HEK293 (cell line): ENCODE measurements at regions not wholly inside any gene's neighbourhood (a gene's known extent, or its start where the extent isn't known, plus 50 kb on each side); places are given as distances from the start of the nearest gene placed in this dataset.

Source experiments
- CTCF ChIA-PET: fragments of 350-600 bp; formaldehyde crosslinking; extraction: SDS; loops from one replicate; lab custom pipeline; 2021; ENCODE audit warnings: antibody characterized with exemption; lab: Yijun Ruan, JAX
- POLR2A ChIA-PET: fragments of 300-600 bp; formaldehyde crosslinking; extraction: SDS; loops from one replicate; lab custom pipeline; 2020; ENCODE audit warnings: antibody characterized with exemption, inconsistent platforms; lab: Yijun Ruan, JAX
- H3K27ac ChIP-seq: fragments of 200-500 bp; sonication (Bioruptor generic); 2 replicates; pipeline ENCODE4 v1.5.1; 2014; ENCODE audit warnings: low read depth, low read length, control low read depth, inconsistent platforms; ENCODE audit errors: extremely low read depth
- H3K36me3 ChIP-seq, 2 experiments: fragments of 200-500 bp in 1 of 2; sonication (Bioruptor generic) in 1 of 2; 1 replicate in 1 of 2; 2 replicates in 1 of 2; pipeline ENCODE4 v1.5.1; 2014 to 2017; ENCODE audit warnings: inconsistent platforms in 2 of 2, low read length in 2 of 2; ENCODE audit not compliant: control insufficient read depth in 2 of 2, insufficient read depth in 1 of 2
- H3K4me1 ChIP-seq: fragments of 200-500 bp; sonication (Bioruptor generic); 2 replicates; pipeline ENCODE4 v1.5.1; 2014; ENCODE audit warnings: mild to moderate bottlenecking, low read length, inconsistent platforms; ENCODE audit not compliant: control insufficient read depth, insufficient read depth
- H3K4me3 ChIP-seq: 2 replicates; pipeline ENCODE4 v1.5.1; 2011; ENCODE audit warnings: low read depth, mild to moderate bottlenecking, control low read depth, low read length, moderate library complexity
- H3K9me3 ChIP-seq: fragments of 200-500 bp; sonication (Bioruptor generic); 2 replicates; pipeline ENCODE4 v1.5.1; 2014; ENCODE audit warnings: low read depth, low read length, inconsistent platforms; ENCODE audit not compliant: control insufficient read depth, insufficient read depth
- BCL11B ChIP-seq: fragments of 450-650 bp; formaldehyde crosslinking; IDR thresholded peaks from 2 replicates; pipeline ENCODE4 v1.5.1; 2016; ENCODE audit warnings: low read depth, missing biosample characterization, missing genetic modification characterization
- GLIS2 ChIP-seq: fragments of 450-650 bp; formaldehyde crosslinking; IDR thresholded peaks from 2 replicates; pipeline ENCODE4 v1.5.1; 2016; ENCODE audit warnings: missing biosample characterization, missing genetic modification characterization
- INSM2 ChIP-seq: fragments of 450-650 bp; formaldehyde crosslinking; IDR thresholded peaks from 2 replicates; pipeline ENCODE4 v1.5.1; 2016; ENCODE audit warnings: missing biosample characterization, missing genetic modification characterization
- KLF10 ChIP-seq: fragments of 450-650 bp; IDR thresholded peaks from 2 replicates; pipeline ENCODE4 v1.5.1; 2018; ENCODE audit warnings: missing biosample characterization, mild to moderate bottlenecking, missing genetic modification characterization
- ZBTB6 ChIP-seq: fragments of 450-650 bp; formaldehyde crosslinking; IDR thresholded peaks from 2 replicates; pipeline ENCODE4 v1.5.1; 2017; ENCODE audit warnings: missing biosample characterization, missing genetic modification characterization
- ZEB2 ChIP-seq: fragments of 450-650 bp; formaldehyde crosslinking; IDR thresholded peaks from 2 replicates; pipeline ENCODE4 v1.5.1; 2016; ENCODE audit warnings: missing biosample characterization, missing genetic modification characterization
- ZFHX2 ChIP-seq: fragments of 450-650 bp; formaldehyde crosslinking; conservative IDR thresholded peaks from 2 replicates; pipeline ENCODE4 v1.5.1; 2016; ENCODE audit warnings: missing biosample characterization, missing genetic modification characterization
- ZNF157 ChIP-seq: fragments of 450-650 bp; formaldehyde crosslinking; IDR thresholded peaks from 2 replicates; pipeline ENCODE4 v1.5.1; 2016; ENCODE audit warnings: missing biosample characterization, missing genetic modification characterization
- ZNF221 ChIP-seq: fragments of 450-650 bp; formaldehyde crosslinking; IDR thresholded peaks from 2 replicates; pipeline ENCODE4 v1.5.1; 2017; ENCODE audit warnings: missing biosample characterization, missing genetic modification characterization, borderline replicate concordance
- ZNF239 ChIP-seq: fragments of 450-650 bp; formaldehyde crosslinking; IDR thresholded peaks from 2 replicates; pipeline ENCODE4 v1.5.1; 2016; ENCODE audit warnings: missing biosample characterization, missing genetic modification characterization
- ZNF302 ChIP-seq: fragments of 450-650 bp; formaldehyde crosslinking; IDR thresholded peaks from 2 replicates; pipeline ENCODE4 v1.5.1; 2016; ENCODE audit warnings: missing biosample characterization, missing genetic modification characterization, low read depth
- ZNF394 ChIP-seq: fragments of 450-650 bp; formaldehyde crosslinking; IDR thresholded peaks from 2 replicates; pipeline ENCODE4 v1.5.1; 2016; ENCODE audit warnings: missing biosample characterization, missing genetic modification characterization, mild to moderate bottlenecking, moderate library complexity, borderline replicate concordance
- ZNF423 ChIP-seq: fragments of 450-650 bp; formaldehyde crosslinking; IDR thresholded peaks from 2 replicates; pipeline ENCODE4 v1.5.1; 2016; ENCODE audit warnings: missing biosample characterization, missing genetic modification characterization
- ZNF501 ChIP-seq: fragments of 450-650 bp; formaldehyde crosslinking; IDR thresholded peaks from 2 replicates; pipeline ENCODE4 v1.5.1; 2016; ENCODE audit warnings: missing biosample characterization, missing genetic modification characterization
- ZNF530 ChIP-seq: fragments of 450-650 bp; formaldehyde crosslinking; IDR thresholded peaks from 2 replicates; pipeline ENCODE4 v1.5.1; 2016; ENCODE audit warnings: low read depth, missing biosample characterization, missing genetic modification characterization
- ZNF549 ChIP-seq: fragments of 450-650 bp; IDR thresholded peaks from 2 replicates; pipeline ENCODE4 v1.5.1; 2018; ENCODE audit warnings: missing biosample characterization, missing genetic modification characterization, mild to moderate bottlenecking, inconsistent platforms, moderate library complexity
- ZNF624 ChIP-seq: fragments of 450-650 bp; formaldehyde crosslinking; IDR thresholded peaks from 2 replicates; pipeline ENCODE4 v1.5.1; 2017; ENCODE audit warnings: missing biosample characterization, missing genetic modification characterization
- ZNF658 ChIP-seq: fragments of 450-650 bp; formaldehyde crosslinking; IDR thresholded peaks from 2 replicates; pipeline ENCODE4; 2016; ENCODE audit warnings: missing biosample characterization, missing genetic modification characterization
- ZNF677 ChIP-seq: fragments of 450-650 bp; IDR thresholded peaks from 2 replicates; pipeline ENCODE4 v1.5.0; 2018; ENCODE audit warnings: missing biosample characterization, mild to moderate bottlenecking, missing genetic modification characterization, moderate library complexity
- ZNF777 ChIP-seq: fragments of 450-650 bp; formaldehyde crosslinking; IDR thresholded peaks from 2 replicates; pipeline ENCODE4 v1.5.1; 2017; ENCODE audit warnings: missing biosample characterization, missing genetic modification characterization, borderline replicate concordance
- ZNF785 ChIP-seq: fragments of 450-650 bp; formaldehyde crosslinking; IDR thresholded peaks from 2 replicates; pipeline ENCODE4 v1.5.1; 2016; ENCODE audit warnings: missing biosample characterization, missing genetic modification characterization
- ZSCAN18 ChIP-seq: fragments of 450-650 bp; formaldehyde crosslinking; IDR thresholded peaks from 2 replicates; pipeline ENCODE4 v1.5.1; 2016; ENCODE audit warnings: missing biosample characterization, missing genetic modification characterization
- TF ChIP-seq, protein P1 (sequence below): fragments of 450-650 bp; formaldehyde crosslinking; IDR thresholded peaks from 2 replicates; pipeline ENCODE4 v1.5.1; 2016; ENCODE audit warnings: missing biosample characterization, missing genetic modification characterization, borderline replicate concordance
- TF ChIP-seq, protein P2 (sequence below): fragments of 450-650 bp; formaldehyde crosslinking; IDR thresholded peaks from 2 replicates; pipeline ENCODE4 v1.5.1; 2016; ENCODE audit warnings: missing biosample characterization, missing genetic modification characterization, borderline replicate concordance
- TF ChIP-seq, protein P3 (sequence below): fragments of 450-650 bp; formaldehyde crosslinking; IDR thresholded peaks from 2 replicates; pipeline ENCODE4 v1.5.1; 2016; ENCODE audit warnings: missing biosample characterization, missing genetic modification characterization

DNA sequence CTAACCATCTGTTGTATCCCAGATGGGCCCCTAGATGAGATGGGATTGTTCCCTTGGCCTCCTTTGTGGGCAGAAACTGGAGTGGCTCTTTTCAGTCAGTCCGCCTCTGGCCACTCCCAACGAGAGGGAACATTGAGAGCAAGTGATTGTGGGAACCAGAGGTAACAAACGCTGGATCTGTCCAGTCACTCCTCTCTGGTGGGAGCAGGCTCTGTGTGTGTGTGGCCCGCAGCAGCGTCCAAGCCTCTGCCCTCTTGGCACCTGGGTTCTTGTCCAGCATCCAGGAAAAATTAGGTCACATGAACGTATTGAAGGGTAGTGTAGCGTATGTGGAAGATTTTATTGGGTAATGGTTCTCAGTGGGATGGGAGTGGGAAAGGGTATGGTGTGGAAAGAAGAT, 101.9 kb upstream of the COX10 start:
- Histone ChIP-seq H3K36me3 (no peaks in the 10 kb centered on the region), H3K9me3 (no peaks in the 10 kb centered on the region), H3K4me3 (no peak overlapping the region), H3K4me1 (peaks cover 4% of the 10 kb centered on the region; the same call in 1 of the 2 replicates), H3K27ac (no peak overlapping the region)
- TF ChIP-seq ZNF549: no peak
- no peak for TF ChIP-seq ZNF785 (tag by site-specific recombination)
- TF ChIP-seq ZNF658 (tag by site-specific recombination): no peak
- TF ChIP-seq ZNF777 (tag by site-specific recombination): no peak
- no peak for TF ChIP-seq ZNF501 (tag by site-specific recombination)
- TF ChIP-seq, protein P1, sequence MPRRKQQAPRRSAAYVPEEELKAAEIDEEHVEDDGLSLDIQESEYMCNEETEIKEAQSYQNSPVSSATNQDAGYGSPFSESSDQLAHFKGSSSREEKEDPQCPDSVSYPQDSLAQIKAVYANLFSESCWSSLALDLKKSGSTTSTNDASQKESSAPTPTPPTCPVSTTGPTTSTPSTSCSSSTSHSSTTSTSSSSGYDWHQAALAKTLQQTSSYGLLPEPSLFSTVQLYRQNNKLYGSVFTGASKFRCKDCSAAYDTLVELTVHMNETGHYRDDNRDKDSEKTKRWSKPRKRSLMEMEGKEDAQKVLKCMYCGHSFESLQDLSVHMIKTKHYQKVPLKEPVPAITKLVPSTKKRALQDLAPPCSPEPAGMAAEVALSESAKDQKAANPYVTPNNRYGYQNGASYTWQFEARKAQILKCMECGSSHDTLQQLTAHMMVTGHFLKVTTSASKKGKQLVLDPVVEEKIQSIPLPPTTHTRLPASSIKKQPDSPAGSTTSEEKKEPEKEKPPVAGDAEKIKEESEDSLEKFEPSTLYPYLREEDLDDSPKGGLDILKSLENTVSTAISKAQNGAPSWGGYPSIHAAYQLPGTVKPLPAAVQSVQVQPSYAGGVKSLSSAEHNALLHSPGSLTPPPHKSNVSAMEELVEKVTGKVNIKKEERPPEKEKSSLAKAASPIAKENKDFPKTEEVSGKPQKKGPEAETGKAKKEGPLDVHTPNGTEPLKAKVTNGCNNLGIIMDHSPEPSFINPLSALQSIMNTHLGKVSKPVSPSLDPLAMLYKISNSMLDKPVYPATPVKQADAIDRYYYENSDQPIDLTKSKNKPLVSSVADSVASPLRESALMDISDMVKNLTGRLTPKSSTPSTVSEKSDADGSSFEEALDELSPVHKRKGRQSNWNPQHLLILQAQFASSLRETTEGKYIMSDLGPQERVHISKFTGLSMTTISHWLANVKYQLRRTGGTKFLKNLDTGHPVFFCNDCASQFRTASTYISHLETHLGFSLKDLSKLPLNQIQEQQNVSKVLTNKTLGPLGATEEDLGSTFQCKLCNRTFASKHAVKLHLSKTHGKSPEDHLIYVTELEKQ (tag by site-specific recombination): no peak
- no peak for TF ChIP-seq ZNF394
- TF ChIP-seq ZNF221 (tag by site-specific recombination): no peak
- TF ChIP-seq ZFHX2 (tag by site-specific recombination): no peak
- no peak for TF ChIP-seq ZNF157 (tag by site-specific recombination)
- no peak for TF ChIP-seq ZEB2 (tag by site-specific recombination)
- no peak for TF ChIP-seq ZNF677 (tag by site-specific recombination)
- TF ChIP-seq ZNF239 (tag by site-specific recombination): no peak
- TF ChIP-seq ZNF423 (tag by site-specific recombination): no peak
- TF ChIP-seq, protein P2, sequence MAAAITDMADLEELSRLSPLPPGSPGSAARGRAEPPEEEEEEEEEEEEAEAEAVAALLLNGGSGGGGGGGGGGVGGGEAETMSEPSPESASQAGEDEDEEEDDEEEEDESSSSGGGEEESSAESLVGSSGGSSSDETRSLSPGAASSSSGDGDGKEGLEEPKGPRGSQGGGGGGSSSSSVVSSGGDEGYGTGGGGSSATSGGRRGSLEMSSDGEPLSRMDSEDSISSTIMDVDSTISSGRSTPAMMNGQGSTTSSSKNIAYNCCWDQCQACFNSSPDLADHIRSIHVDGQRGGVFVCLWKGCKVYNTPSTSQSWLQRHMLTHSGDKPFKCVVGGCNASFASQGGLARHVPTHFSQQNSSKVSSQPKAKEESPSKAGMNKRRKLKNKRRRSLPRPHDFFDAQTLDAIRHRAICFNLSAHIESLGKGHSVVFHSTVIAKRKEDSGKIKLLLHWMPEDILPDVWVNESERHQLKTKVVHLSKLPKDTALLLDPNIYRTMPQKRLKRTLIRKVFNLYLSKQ (tag by site-specific recombination): no peak
- TF ChIP-seq INSM2: no peak
- no peak for TF ChIP-seq ZBTB6 (tag by site-specific recombination)
- TF ChIP-seq BCL11B: no peak
- CTCF ChIA-PET: no interaction called here
- POLR2A ChIA-PET: no interaction called here

DNA sequence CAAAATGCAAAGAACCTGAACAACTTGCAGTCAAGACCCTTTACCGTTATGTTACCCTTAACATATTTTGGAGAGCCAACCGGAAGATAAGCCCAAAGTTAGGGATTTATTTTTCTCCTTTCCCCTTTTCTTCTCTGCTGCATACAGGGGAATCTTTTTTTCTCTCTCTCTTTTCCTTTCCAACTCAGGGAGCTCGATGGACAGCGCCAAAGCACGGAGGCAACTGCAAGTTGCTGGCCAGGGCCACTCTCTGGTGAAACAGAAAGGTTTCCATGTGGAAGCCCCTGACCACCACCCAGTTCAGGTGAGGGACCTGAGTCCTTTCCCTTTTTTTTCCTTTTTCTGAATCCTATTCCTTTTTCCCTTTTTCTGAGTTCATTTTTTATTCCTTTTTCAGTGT, 98.8 kb upstream of the COX10 start:
- POLR2A ChIA-PET: no interaction called here
- no peaks in the 10 kb centered on the region for H3K4me1 ChIP-seq
- no peak overlapping the region for H3K4me3 ChIP-seq
- TF ChIP-seq ZNF302 (tag by site-specific recombination) (no peak), ZSCAN18 (tag by site-specific recombination) (no peak), ZNF530 (tag by site-specific recombination) (no peak), ZNF624 (tag by site-specific recombination) (no peak), KLF10 (no peak), GLIS2 (tag by site-specific recombination) (no peak)
- TF ChIP-seq, protein P3, sequence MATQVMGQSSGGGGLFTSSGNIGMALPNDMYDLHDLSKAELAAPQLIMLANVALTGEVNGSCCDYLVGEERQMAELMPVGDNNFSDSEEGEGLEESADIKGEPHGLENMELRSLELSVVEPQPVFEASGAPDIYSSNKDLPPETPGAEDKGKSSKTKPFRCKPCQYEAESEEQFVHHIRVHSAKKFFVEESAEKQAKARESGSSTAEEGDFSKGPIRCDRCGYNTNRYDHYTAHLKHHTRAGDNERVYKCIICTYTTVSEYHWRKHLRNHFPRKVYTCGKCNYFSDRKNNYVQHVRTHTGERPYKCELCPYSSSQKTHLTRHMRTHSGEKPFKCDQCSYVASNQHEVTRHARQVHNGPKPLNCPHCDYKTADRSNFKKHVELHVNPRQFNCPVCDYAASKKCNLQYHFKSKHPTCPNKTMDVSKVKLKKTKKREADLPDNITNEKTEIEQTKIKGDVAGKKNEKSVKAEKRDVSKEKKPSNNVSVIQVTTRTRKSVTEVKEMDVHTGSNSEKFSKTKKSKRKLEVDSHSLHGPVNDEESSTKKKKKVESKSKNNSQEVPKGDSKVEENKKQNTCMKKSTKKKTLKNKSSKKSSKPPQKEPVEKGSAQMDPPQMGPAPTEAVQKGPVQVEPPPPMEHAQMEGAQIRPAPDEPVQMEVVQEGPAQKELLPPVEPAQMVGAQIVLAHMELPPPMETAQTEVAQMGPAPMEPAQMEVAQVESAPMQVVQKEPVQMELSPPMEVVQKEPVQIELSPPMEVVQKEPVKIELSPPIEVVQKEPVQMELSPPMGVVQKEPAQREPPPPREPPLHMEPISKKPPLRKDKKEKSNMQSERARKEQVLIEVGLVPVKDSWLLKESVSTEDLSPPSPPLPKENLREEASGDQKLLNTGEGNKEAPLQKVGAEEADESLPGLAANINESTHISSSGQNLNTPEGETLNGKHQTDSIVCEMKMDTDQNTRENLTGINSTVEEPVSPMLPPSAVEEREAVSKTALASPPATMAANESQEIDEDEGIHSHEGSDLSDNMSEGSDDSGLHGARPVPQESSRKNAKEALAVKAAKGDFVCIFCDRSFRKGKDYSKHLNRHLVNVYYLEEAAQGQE (tag by site-specific recombination): peak; percentile 57; the same call in 1 of the 2 replicates
- H3K36me3 ChIP-seq: no peaks in the 10 kb centered on the region
- no peaks in the 10 kb centered on the region for H3K9me3 ChIP-seq
- no peak overlapping the region for H3K27ac ChIP-seq
- CTCF ChIA-PET: no interaction called here
